BE2C (cell line): ENCODE measurements at regions not wholly inside any gene's neighbourhood (a gene's known extent, or its start where the extent isn't known, plus 50 kb on each side); places are given as distances from the start of the nearest gene placed in this dataset.

Source experiments
- DNase-seq: peaks from one replicate; pipeline ENCODE4 v3.0.0-alpha.2; 2020
- H3K27me3 ChIP-seq: fragments of 250-450 bp; sonication (Bioruptor Pico); 2 replicates; pipeline ENCODE4 v1.5.1; 2020; ENCODE audit warnings: mild to moderate bottlenecking
- H3K36me3 ChIP-seq: fragments of 250-450 bp; sonication (Bioruptor Pico); 2 replicates; pipeline ENCODE4 v1.5.1; 2020; ENCODE audit warnings: mild to moderate bottlenecking
- H3K4me1 ChIP-seq: fragments of 250-450 bp; sonication (Bioruptor Pico); 2 replicates; pipeline ENCODE4 v1.5.1; 2020
- H3K4me3 ChIP-seq: 2 replicates; pipeline ENCODE4 v1.5.1; 2011; ENCODE audit warnings: low read depth, low read length
- H3K9me3 ChIP-seq: fragments of 250-450 bp; sonication (Bioruptor Pico); 2 replicates; pipeline ENCODE4 v1.5.1; 2020
- TF ChIP-seq, protein P1 (sequence below): IDR thresholded peaks from 2 replicates; pipeline ENCODE4 v1.5.1; 2012; ENCODE audit warnings: mild to moderate bottlenecking, low read depth, low read length

DNA sequence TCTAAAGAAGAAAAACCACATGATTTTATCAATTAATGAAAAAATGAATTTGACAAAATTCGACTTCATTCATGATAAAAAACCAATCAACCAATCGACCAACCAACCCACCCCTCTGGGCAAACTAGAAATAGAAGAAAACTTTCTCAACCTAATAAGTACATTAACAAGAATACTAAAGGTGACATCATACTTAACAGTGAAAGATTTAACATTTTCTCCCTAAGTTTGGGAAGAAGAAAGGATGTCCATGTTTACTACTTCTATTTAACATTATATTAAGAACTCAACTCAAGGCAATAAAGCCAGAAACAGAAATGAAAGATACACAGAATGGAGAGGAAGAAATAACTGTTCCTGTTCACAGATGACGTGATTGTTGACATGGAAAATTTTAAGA, 476.1 kb upstream of the MEF2C start:
- H3K27me3 ChIP-seq: no peaks in the 10 kb centered on the region
- TF ChIP-seq, protein P1, sequence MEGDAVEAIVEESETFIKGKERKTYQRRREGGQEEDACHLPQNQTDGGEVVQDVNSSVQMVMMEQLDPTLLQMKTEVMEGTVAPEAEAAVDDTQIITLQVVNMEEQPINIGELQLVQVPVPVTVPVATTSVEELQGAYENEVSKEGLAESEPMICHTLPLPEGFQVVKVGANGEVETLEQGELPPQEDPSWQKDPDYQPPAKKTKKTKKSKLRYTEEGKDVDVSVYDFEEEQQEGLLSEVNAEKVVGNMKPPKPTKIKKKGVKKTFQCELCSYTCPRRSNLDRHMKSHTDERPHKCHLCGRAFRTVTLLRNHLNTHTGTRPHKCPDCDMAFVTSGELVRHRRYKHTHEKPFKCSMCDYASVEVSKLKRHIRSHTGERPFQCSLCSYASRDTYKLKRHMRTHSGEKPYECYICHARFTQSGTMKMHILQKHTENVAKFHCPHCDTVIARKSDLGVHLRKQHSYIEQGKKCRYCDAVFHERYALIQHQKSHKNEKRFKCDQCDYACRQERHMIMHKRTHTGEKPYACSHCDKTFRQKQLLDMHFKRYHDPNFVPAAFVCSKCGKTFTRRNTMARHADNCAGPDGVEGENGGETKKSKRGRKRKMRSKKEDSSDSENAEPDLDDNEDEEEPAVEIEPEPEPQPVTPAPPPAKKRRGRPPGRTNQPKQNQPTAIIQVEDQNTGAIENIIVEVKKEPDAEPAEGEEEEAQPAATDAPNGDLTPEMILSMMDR: no peak
- DNase-seq: no peak
- no peaks in the 10 kb centered on the region for H3K4me1 ChIP-seq
- no peaks in the 10 kb centered on the region for H3K36me3 ChIP-seq
- H3K4me3 ChIP-seq: no peak overlapping the region
- no peaks in the 10 kb centered on the region for H3K9me3 ChIP-seq

DNA sequence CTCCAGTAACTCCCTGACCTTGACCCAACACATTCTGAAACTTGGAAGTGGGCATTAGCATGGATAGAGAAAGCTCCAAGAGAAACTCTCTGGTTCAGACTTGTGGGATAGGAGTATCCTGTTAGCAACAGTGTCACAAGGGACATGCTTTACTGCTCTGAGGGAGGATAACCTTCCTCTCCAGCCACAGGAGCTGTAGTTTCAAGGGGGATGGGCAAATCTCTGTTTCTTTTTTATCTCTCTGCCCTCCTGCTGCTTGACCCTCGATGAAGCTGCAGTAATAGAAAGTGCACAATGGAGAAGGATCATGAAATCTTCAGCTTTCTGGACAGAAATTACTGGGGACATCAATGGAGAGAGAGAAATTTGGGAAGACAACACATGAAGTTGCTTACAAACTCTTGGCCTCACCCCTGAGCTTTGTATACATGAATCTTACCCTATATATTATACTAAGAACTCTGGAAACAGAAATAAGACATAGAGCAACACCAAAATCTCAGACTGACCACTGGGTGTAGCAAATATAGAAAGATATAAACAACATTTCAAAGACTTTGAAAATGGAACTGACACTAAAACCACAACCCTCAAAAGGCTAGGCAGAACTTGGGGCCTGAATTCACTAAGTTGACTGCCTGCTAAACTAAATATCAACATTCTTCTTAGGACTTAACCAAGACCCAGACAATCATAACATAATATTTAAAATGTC, 471.0 kb upstream of the MEF2C start:
- no peak overlapping the region for H3K4me3 ChIP-seq
- no peaks in the 10 kb centered on the region for H3K27me3 ChIP-seq
- no peak for DNase-seq
- TF ChIP-seq, protein P1: no peak
- H3K36me3 ChIP-seq: no peaks in the 10 kb centered on the region
- H3K9me3 ChIP-seq: no peaks in the 10 kb centered on the region
- H3K4me1 ChIP-seq: no peaks in the 10 kb centered on the region

DNA sequence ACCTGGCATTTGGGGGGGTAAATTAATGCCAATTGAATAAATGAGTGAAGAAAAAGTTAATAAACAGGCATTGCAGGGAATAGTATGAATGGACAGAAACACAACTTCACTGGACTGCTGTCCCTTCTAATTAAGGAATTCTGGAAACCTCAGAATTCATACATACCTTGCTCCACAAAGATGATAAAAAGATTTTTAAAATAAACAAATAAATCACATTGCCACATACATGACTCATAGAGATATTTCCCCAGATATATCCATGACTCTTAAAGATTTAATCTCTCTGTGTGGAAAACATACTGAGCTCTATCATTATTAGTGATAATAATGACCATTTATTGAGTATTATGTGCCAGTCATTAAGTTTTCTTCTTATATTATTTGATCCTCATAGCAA, 469.0 kb upstream of the MEF2C start:
- Histone ChIP-seq H3K36me3 (no peaks in the 10 kb centered on the region), H3K4me3 (no peak overlapping the region), H3K27me3 (no peaks in the 10 kb centered on the region), H3K9me3 (no peaks in the 10 kb centered on the region), H3K4me1 (no peaks in the 10 kb centered on the region)
- DNase-seq: no peak
- TF ChIP-seq, protein P1: no peak

DNA sequence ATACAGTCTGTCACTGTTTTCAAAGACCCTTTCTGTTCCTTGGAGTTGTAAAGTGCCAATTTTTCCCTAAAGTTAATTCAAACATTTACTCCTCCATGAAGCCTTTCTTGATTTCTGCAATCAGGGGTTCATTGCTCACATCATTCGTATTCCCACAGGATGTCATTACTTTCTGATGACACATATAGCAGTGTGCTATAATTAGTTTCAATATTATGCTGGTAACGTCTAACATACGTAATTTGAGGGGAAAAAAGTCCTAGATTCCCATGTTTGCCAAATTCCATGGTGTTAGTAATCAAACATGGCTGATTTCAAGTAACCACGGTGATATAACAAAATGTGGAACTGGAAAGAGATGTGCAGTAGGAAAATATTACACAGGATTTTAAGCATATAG, 468.2 kb upstream of the MEF2C start:
- no peak for DNase-seq
- H3K9me3 ChIP-seq: no peaks in the 10 kb centered on the region
- no peaks in the 10 kb centered on the region for H3K4me1 ChIP-seq
- no peak overlapping the region for H3K4me3 ChIP-seq
- H3K27me3 ChIP-seq: no peaks in the 10 kb centered on the region
- H3K36me3 ChIP-seq: no peaks in the 10 kb centered on the region
- TF ChIP-seq, protein P1: no peak

- Histone ChIP-seq H3K4me1 (no peaks in the 10 kb centered on the region), H3K4me3 (no peak overlapping the region), H3K36me3 (no peaks in the 10 kb centered on the region), H3K27me3 (no peaks in the 10 kb centered on the region), H3K9me3 (no peaks in the 10 kb centered on the region)
- no peak for DNase-seq
- TF ChIP-seq, protein P1: no peak
These were observed 467.7 kb upstream of the MEF2C start for GRCh38 chr5:89350684-89351083.

DNA sequence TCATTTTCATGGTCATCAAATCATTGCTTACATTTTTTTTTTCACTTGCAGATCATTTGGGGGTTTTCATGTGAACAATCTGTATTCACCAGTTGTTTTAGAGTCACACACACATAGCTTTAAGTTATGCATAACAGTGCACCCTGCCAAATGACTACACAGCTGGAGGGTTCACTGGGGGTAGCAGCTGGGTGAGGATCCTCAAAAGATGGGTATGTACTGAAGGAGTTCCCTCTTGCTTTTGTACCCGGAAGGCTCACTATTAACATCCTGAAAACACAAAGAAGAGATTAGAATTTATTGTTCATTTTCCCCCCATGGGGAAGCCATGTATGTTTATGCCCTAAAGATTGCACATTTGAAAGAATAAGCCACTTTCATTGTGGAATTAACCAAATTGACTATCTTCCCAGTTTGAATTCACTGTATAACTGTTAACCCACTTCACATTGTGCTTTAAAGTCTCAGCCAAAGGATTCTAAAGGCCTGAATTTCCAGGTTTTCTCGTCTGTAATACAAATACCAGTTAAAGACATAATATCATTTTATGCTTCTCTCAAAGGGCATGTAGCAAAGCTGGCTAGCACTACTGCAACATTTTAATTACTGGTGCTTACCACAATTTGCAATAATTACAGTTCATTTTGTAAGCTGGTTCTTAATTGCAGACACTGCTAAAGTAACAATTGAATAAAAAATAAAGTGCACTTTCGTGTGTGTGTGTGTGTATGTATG, 466.4 kb upstream of the MEF2C start:
- Histone ChIP-seq H3K9me3 (no peaks in the 10 kb centered on the region), H3K27me3 (no peaks in the 10 kb centered on the region), H3K36me3 (no peaks in the 10 kb centered on the region), H3K4me3 (no peak overlapping the region), H3K4me1 (no peaks in the 10 kb centered on the region)
- TF ChIP-seq, protein P1: no peak
- no peak for DNase-seq
